SK-N-SH (cell line): ENCODE measurements at regions not wholly inside any gene's neighbourhood (a gene's known extent, or its start where the extent isn't known, plus 50 kb on each side); places are given as distances from the start of the nearest gene placed in this dataset.

Experiments used
- CTCF ChIA-PET: fragments of 300-600, 350-600 bp; formaldehyde crosslinking; extraction: SDS; loops from one replicate; lab custom pipeline; 2021; lab: Yijun Ruan, JAX
- POLR2A ChIA-PET: fragments of 350-600 bp; sonication (Branson Sonifier 250); formaldehyde crosslinking; extraction: SDS; loops from one replicate; lab custom pipeline; 2020; ENCODE audit warnings: antibody characterized with exemption, inconsistent platforms; lab: Yijun Ruan, JAX
- DNase-seq: peaks from one replicate; pipeline ENCODE4 v3.0.0; 2012
- H2AFZ ChIP-seq: fragments of 200-600 bp; sonication (generic); 2 replicates; pipeline ENCODE4 v1.8.1; 2016; ENCODE audit warnings: antibody characterized with exemption, mild to moderate bottlenecking, low read depth
- H3F3A ChIP-seq: fragments of 200-600 bp; sonication (generic); replicated peaks from 2 replicates; pipeline ENCODE3; 2016; ENCODE audit warnings: antibody characterized with exemption, mild to moderate bottlenecking; ENCODE audit not compliant: insufficient read depth
- H3K27ac ChIP-seq, 2 experiments: fragments of 200-500 bp in 1 of 2; fragments of 200-600 bp in 1 of 2; sonication (Bioruptor generic) in 1 of 2; sonication (generic), shearing (Covaris generic) in 1 of 2; 2 replicates each; pipeline versions ENCODE4 v1.5.1 to v1.6.1; 2014 to 2016; ENCODE audit warnings: low read depth in 2 of 2, inconsistent platforms in 1 of 2, low read length in 1 of 2, mild to moderate bottlenecking in 1 of 2, mixed read lengths in 1 of 2
- H3K27me3 ChIP-seq: fragments of 200-600 bp; sonication (generic), shearing (Covaris generic); 2 replicates; pipeline ENCODE4 v1.6.1; 2016; ENCODE audit warnings: mixed run types; ENCODE audit not compliant: insufficient read depth
- H3K36me3 ChIP-seq, 2 experiments: fragments of 200-500 bp in 1 of 2; fragments of 200-600 bp in 1 of 2; sonication (Bioruptor generic) in 1 of 2; sonication (generic) in 1 of 2; replicated peaks in 1 of 2; 2 replicates each; pipeline versions ENCODE3 to v1.5.1; 2014 to 2016; ENCODE audit warnings: low read length in 1 of 2, mild to moderate bottlenecking in 1 of 2; ENCODE audit not compliant: insufficient read depth in 2 of 2, control insufficient read depth in 1 of 2
- H3K4me1 ChIP-seq, 2 experiments: fragments of 200-500 bp in 1 of 2; fragments of 200-600 bp in 1 of 2; sonication (Bioruptor generic) in 1 of 2; sonication (generic), shearing (Covaris generic) in 1 of 2; 2 replicates each; pipeline versions ENCODE4 v1.5.1 to v1.6.1; 2014 to 2016; ENCODE audit warnings: low read depth in 1 of 2, low read length in 1 of 2, mixed run types in 1 of 2; ENCODE audit not compliant: insufficient read depth in 2 of 2, control insufficient read depth in 1 of 2
- H3K4me2 ChIP-seq: fragments of 200-600 bp; sonication (generic), shearing (Covaris generic); 2 replicates; pipeline ENCODE4 v1.6.1; 2017; ENCODE audit warnings: mixed run types
- H3K4me3 ChIP-seq, 2 experiments: fragments of 200-500 bp in 1 of 2; fragments of 200-600 bp in 1 of 2; sonication (Bioruptor generic) in 1 of 2; sonication (generic), shearing (Covaris generic) in 1 of 2; 2 replicates each; pipeline versions ENCODE4 v1.5.1 to v1.8.1; 2014 to 2016; ENCODE audit warnings: low read depth in 2 of 2, inconsistent platforms in 1 of 2, low read length in 1 of 2, mild to moderate bottlenecking in 1 of 2, mixed read lengths in 1 of 2, moderate library complexity in 1 of 2
- H3K79me2 ChIP-seq: fragments of 200-600 bp; sonication (generic); 2 replicates; pipeline ENCODE4 v1.8.1; 2017; ENCODE audit warnings: mild to moderate bottlenecking; ENCODE audit not compliant: insufficient read depth
- H3K9ac ChIP-seq: fragments of 200-600 bp; sonication (generic); 2 replicates; pipeline ENCODE4 v1.6.1; 2017; ENCODE audit warnings: mixed run types
- H3K9me2 ChIP-seq: fragments of 200-600 bp; sonication (generic); 2 replicates; pipeline ENCODE4 v1.6.1; 2017; ENCODE audit warnings: mixed run types
- H3K9me3 ChIP-seq: fragments of 200-600 bp; sonication (generic); 2 replicates; pipeline ENCODE4 v1.6.1; 2017; ENCODE audit warnings: mixed run types, mild to moderate bottlenecking, moderate library complexity
- H4K20me1 ChIP-seq: fragments of 200-600 bp; sonication (generic); 2 replicates; pipeline ENCODE4 v1.6.1; 2017; ENCODE audit warnings: mild to moderate bottlenecking, mixed run types; ENCODE audit not compliant: insufficient read depth
- CHD2 ChIP-seq: fragments of 150-350 bp; IDR thresholded peaks from 2 replicates; pipeline ENCODE4 v1.6.1; 2018; ENCODE audit warnings: low read length; ENCODE audit not compliant: partially characterized antibody
- EP300 ChIP-seq, 2 experiments: IDR thresholded peaks; 2 replicates each; pipeline versions ENCODE4 v1.4.0 to v1.6.1; 2012; ENCODE audit warnings: borderline replicate concordance in 1 of 2, low read depth in 1 of 2, low read length in 1 of 2
- EZH2phosphoT487 ChIP-seq: fragments of 200-600 bp; sonication (generic); IDR thresholded peaks from 2 replicates; pipeline ENCODE4 v1.6.1; 2017; ENCODE audit warnings: low read depth, mixed run types, mild to moderate bottlenecking, antibody characterized with exemption, moderate library complexity, borderline replicate concordance
- FOXJ3 ChIP-seq: sonication (generic); formaldehyde crosslinking; IDR thresholded peaks from 2 replicates; pipeline ENCODE4 v1.5.1; 2020; ENCODE audit warnings: mild to moderate bottlenecking, missing genetic modification reagents
- JUND ChIP-seq: IDR thresholded peaks from 2 replicates; pipeline ENCODE4 v1.4.0; 2012
- NRF1 ChIP-seq: IDR thresholded peaks from 2 replicates; pipeline ENCODE4 v1.6.1; 2012; ENCODE audit warnings: low read depth, mild to moderate bottlenecking, low read length
- POLR2AphosphoS5 ChIP-seq: IDR thresholded peaks from 2 replicates; pipeline ENCODE4 v1.6.1; 2012; ENCODE audit warnings: low read depth, low read length
- RAD21 ChIP-seq: IDR thresholded peaks from 2 replicates; pipeline ENCODE4 v1.6.1; 2012; ENCODE audit warnings: mild to moderate bottlenecking, low read length
- RCOR1 ChIP-seq: fragments of 150-350 bp; IDR thresholded peaks from 2 replicates; pipeline ENCODE4 v1.6.1; 2017; ENCODE audit warnings: antibody characterized with exemption, low read length
- SMC3 ChIP-seq: IDR thresholded peaks from 2 replicates; pipeline ENCODE4 v1.6.1; 2012; ENCODE audit warnings: low read depth, low read length, improper control_type of control experiment
- TCF12 ChIP-seq: IDR thresholded peaks from 2 replicates; pipeline ENCODE4 v1.4.0; 2012
- USF1 ChIP-seq: IDR thresholded peaks from 2 replicates; pipeline ENCODE4 v1.4.0; 2012; ENCODE audit warnings: low read depth, borderline replicate concordance
- USF2 ChIP-seq: fragments of 150-350 bp; IDR thresholded peaks from 2 replicates; pipeline ENCODE4 v1.6.1; 2017; ENCODE audit warnings: antibody characterized with exemption, low read length, low read depth, borderline replicate concordance
- WGBS: methylation state at CpG from one replicate; pipeline ENCODE4 v1.1.6; 2017; ENCODE audit warnings: low lambda C conversion rate; 5-methylcytosine and 5-hydroxymethylcytosine counted together
- TF ChIP-seq, protein P1 (sequence below): IDR thresholded peaks from 2 replicates; pipeline ENCODE4 v1.6.1; 2012; ENCODE audit warnings: mild to moderate bottlenecking, low read depth, low read length, moderate library complexity
- TF ChIP-seq, protein P2 (sequence below): fragments of 150-350 bp; IDR thresholded peaks from 2 replicates; pipeline ENCODE4 v1.6.1; 2016; ENCODE audit warnings: mild to moderate bottlenecking, low read depth, low read length

GRCh38 chr5:18944771-18945170 is 1043.2 kb downstream of the CDH18 start:
- H2AFZ ChIP-seq: no peak overlapping the region
- POLR2A ChIA-PET: no interaction called here
- CTCF ChIA-PET: no interaction called here
- no peaks in the 10 kb centered on the region for H4K20me1 ChIP-seq
- no peak overlapping the region for H3K27ac ChIP-seq
- H3K79me2 ChIP-seq: no peaks in the 10 kb centered on the region
- H3F3A ChIP-seq: no peaks in the 10 kb centered on the region
- DNase-seq: no peak
- no peak for TF ChIP-seq RAD21
- no peak for TF ChIP-seq TCF12
- no peak for TF ChIP-seq USF2
- no peak for TF ChIP-seq RCOR1
- TF ChIP-seq NRF1: no peak
- no peak for TF ChIP-seq FOXJ3 (CRISPR knock-in tag)
- no peak for TF ChIP-seq CHD2
- TF ChIP-seq, protein P1, sequence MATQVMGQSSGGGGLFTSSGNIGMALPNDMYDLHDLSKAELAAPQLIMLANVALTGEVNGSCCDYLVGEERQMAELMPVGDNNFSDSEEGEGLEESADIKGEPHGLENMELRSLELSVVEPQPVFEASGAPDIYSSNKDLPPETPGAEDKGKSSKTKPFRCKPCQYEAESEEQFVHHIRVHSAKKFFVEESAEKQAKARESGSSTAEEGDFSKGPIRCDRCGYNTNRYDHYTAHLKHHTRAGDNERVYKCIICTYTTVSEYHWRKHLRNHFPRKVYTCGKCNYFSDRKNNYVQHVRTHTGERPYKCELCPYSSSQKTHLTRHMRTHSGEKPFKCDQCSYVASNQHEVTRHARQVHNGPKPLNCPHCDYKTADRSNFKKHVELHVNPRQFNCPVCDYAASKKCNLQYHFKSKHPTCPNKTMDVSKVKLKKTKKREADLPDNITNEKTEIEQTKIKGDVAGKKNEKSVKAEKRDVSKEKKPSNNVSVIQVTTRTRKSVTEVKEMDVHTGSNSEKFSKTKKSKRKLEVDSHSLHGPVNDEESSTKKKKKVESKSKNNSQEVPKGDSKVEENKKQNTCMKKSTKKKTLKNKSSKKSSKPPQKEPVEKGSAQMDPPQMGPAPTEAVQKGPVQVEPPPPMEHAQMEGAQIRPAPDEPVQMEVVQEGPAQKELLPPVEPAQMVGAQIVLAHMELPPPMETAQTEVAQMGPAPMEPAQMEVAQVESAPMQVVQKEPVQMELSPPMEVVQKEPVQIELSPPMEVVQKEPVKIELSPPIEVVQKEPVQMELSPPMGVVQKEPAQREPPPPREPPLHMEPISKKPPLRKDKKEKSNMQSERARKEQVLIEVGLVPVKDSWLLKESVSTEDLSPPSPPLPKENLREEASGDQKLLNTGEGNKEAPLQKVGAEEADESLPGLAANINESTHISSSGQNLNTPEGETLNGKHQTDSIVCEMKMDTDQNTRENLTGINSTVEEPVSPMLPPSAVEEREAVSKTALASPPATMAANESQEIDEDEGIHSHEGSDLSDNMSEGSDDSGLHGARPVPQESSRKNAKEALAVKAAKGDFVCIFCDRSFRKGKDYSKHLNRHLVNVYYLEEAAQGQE: no peak
- TF ChIP-seq EP300 (IDR thresholded peaks at IDR 0.05; ENCODE audit: borderline replicate concordance in 1 of 2, low read depth in 1 of 2, low read length in 1 of 2): no peak
- TF ChIP-seq, protein P2, sequence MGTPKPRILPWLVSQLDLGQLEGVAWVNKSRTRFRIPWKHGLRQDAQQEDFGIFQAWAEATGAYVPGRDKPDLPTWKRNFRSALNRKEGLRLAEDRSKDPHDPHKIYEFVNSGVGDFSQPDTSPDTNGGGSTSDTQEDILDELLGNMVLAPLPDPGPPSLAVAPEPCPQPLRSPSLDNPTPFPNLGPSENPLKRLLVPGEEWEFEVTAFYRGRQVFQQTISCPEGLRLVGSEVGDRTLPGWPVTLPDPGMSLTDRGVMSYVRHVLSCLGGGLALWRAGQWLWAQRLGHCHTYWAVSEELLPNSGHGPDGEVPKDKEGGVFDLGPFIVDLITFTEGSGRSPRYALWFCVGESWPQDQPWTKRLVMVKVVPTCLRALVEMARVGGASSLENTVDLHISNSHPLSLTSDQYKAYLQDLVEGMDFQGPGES: no peak
- TF ChIP-seq POLR2AphosphoS5: no peak
- no peak for TF ChIP-seq SMC3
- TF ChIP-seq USF1: no peak
- no peak for TF ChIP-seq JUND
- TF ChIP-seq EZH2phosphoT487: no peak
- no peak overlapping the region for H3K4me2 ChIP-seq
- H3K36me3 ChIP-seq: no peaks in the 10 kb centered on the region
- H3K9me3 ChIP-seq: no peaks in the 10 kb centered on the region
- WGBS: 4% methylated on average over 5 of the region's 5 CpGs
- H3K9me2 ChIP-seq: no peaks in the 10 kb centered on the region; the same call in 1 of the 2 replicates
- no peaks in the 10 kb centered on the region for H3K27me3 ChIP-seq
- no peak overlapping the region for H3K4me3 ChIP-seq
- H3K9ac ChIP-seq: no peak overlapping the region
- H3K4me1 ChIP-seq: no peaks in the 10 kb centered on the region
